ENCODE measurements at regions not wholly inside any gene's neighbourhood (a gene's known extent, or its start where the extent isn't known, plus 50 kb on each side); places are given as distances from the start of the nearest gene placed in this dataset.
A peak's percentile ranks its signal among the peaks of the same experiment; 100 is the strongest.

- Histone ChIP-seq H3K9me3 (ENCODE audit: control insufficient read depth, insufficient read depth, low read length) (no peaks in the 10 kb centered on the region), H3K4me3 (ENCODE audit: low read depth, low read length) (no peak overlapping the region), H3K36me3 (ENCODE audit: control insufficient read depth, insufficient read depth, low read length) (no peaks in the 10 kb centered on the region), H3K4me1 (ENCODE audit: control insufficient read depth, insufficient read depth, low read length) (peaks cover 3% of the 10 kb centered on the region), H3K9ac (ENCODE audit: low read depth, low read length) (no peak overlapping the region), H3K27me3 (ENCODE audit: control insufficient read depth, insufficient read depth, low read length) (no peaks in the 10 kb centered on the region)
These were observed 407.2 kb downstream of the HLX start for GRCh38 chr1:221286399-221286798.

GRCh38 chr1:221289103-221289502, 409.9 kb downstream of the HLX start:
- Histone ChIP-seq H3K27me3 (ENCODE audit: control insufficient read depth, insufficient read depth, low read length) (no peaks in the 10 kb centered on the region), H3K36me3 (ENCODE audit: control insufficient read depth, insufficient read depth, low read length) (no peaks in the 10 kb centered on the region), H3K9ac (ENCODE audit: low read depth, low read length) (no peak overlapping the region), H3K4me3 (ENCODE audit: low read depth, low read length) (no peak overlapping the region), H3K4me1 (ENCODE audit: control insufficient read depth, insufficient read depth, low read length) (peaks cover 15% of the 10 kb centered on the region), H3K9me3 (ENCODE audit: control insufficient read depth, insufficient read depth, low read length) (no peaks in the 10 kb centered on the region)

DNA sequence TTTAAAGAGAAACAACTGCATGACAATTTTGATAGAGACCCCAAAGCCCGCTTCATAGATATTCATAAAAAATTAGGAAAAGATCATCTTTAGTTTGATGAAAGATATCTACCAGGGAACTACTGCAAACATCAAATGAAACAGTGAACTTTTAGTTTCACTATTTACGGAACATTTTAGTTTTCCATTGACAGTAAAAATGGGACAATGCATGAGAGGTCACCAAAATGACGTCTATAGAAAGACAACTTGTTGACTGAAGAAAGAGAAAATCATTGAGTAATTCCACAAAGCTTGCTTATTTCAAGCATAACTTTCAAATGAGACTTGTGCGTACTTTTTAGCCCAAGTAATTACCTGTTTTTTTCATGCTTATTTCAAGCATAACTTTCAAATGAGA, 411.4 kb downstream of the HLX start:
- H3K36me3 ChIP-seq (ENCODE audit: control insufficient read depth, insufficient read depth, low read length) = no peaks in the 10 kb centered on the region
- H3K4me1 ChIP-seq (ENCODE audit: control insufficient read depth, insufficient read depth, low read length) = peaks cover 15% of the 10 kb centered on the region
- H3K9me3 ChIP-seq (ENCODE audit: control insufficient read depth, insufficient read depth, low read length) = no peaks in the 10 kb centered on the region
- no peak overlapping the region for H3K4me3 ChIP-seq (ENCODE audit: low read depth, low read length)
- H3K9ac ChIP-seq (ENCODE audit: low read depth, low read length) = no peak overlapping the region
- H3K27me3 ChIP-seq (ENCODE audit: control insufficient read depth, insufficient read depth, low read length) = no peaks in the 10 kb centered on the region

- Histone ChIP-seq H3K27me3 (ENCODE audit: control insufficient read depth, insufficient read depth, low read length) (no peaks in the 10 kb centered on the region), H3K4me3 (ENCODE audit: low read depth, low read length) (no peak overlapping the region), H3K4me1 (ENCODE audit: control insufficient read depth, insufficient read depth, low read length) (peaks cover 15% of the 10 kb centered on the region), H3K9me3 (ENCODE audit: control insufficient read depth, insufficient read depth, low read length) (no peaks in the 10 kb centered on the region), H3K36me3 (ENCODE audit: control insufficient read depth, insufficient read depth, low read length) (no peaks in the 10 kb centered on the region), H3K9ac (ENCODE audit: low read depth, low read length) (no peak overlapping the region)
These were observed 411.9 kb downstream of the HLX start for GRCh38 chr1:221291113-221291512.

DNA sequence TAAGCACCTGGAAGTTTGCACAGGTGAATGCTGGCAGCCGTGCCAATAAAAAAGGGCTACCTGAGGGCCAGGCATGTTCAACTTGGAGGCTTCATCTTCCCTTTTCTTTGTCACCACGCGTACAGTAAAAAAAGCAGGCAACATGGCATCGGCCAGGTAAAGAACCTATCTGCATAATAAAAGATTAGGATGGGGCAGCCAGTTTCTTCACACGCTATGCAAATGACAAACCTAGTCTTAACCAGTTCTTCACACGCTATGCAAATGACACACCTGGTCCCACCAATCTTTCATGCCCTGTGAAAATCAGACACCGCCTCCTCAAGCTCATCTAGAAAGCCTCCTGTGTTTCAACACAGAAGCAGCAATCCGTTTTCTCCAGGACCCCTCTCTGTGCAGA, 413.4 kb downstream of the HLX start:
- H3K9me3 ChIP-seq (ENCODE audit: control insufficient read depth, insufficient read depth, low read length) = no peaks in the 10 kb centered on the region
- H3K27me3 ChIP-seq (ENCODE audit: control insufficient read depth, insufficient read depth, low read length) = no peaks in the 10 kb centered on the region
- peak overlapping the region; percentile 19 for H3K9ac ChIP-seq (ENCODE audit: low read depth, low read length)

GRCh38 chr1:221294242-221294641, 415.0 kb downstream of the HLX start:
- Histone ChIP-seq H3K27me3 (ENCODE audit: control insufficient read depth, insufficient read depth, low read length) (no peaks in the 10 kb centered on the region), H3K4me1 (ENCODE audit: control insufficient read depth, insufficient read depth, low read length) (peaks cover 15% of the 10 kb centered on the region), H3K9me3 (ENCODE audit: control insufficient read depth, insufficient read depth, low read length) (no peaks in the 10 kb centered on the region), H3K4me3 (ENCODE audit: low read depth, low read length) (no peak overlapping the region), H3K36me3 (ENCODE audit: control insufficient read depth, insufficient read depth, low read length) (no peaks in the 10 kb centered on the region), H3K9ac (ENCODE audit: low read depth, low read length) (no peak overlapping the region)

More for the DNA sequence above, 413.4 kb downstream of the HLX start:
- Histone ChIP-seq H3K4me3 (ENCODE audit: low read depth, low read length) (no peak overlapping the region), H3K4me1 (ENCODE audit: control insufficient read depth, insufficient read depth, low read length) (peaks cover 15% of the 10 kb centered on the region), H3K36me3 (ENCODE audit: control insufficient read depth, insufficient read depth, low read length) (no peaks in the 10 kb centered on the region)

GRCh38 chr1:221302357-221302756, 423.1 kb downstream of the HLX start:
- no peak overlapping the region for H3K9ac ChIP-seq (ENCODE audit: low read depth, low read length)
- peaks cover 7% of the 10 kb centered on the region for H3K4me1 ChIP-seq (ENCODE audit: control insufficient read depth, insufficient read depth, low read length)
- H3K9me3 ChIP-seq (ENCODE audit: control insufficient read depth, insufficient read depth, low read length) = no peaks in the 10 kb centered on the region
- H3K36me3 ChIP-seq (ENCODE audit: control insufficient read depth, insufficient read depth, low read length) = no peaks in the 10 kb centered on the region
- no peak overlapping the region for H3K4me3 ChIP-seq (ENCODE audit: low read depth, low read length)
- no peaks in the 10 kb centered on the region for H3K27me3 ChIP-seq (ENCODE audit: control insufficient read depth, insufficient read depth, low read length)

- H3K27me3 ChIP-seq (ENCODE audit: control insufficient read depth, insufficient read depth, low read length) = no peaks in the 10 kb centered on the region
- H3K36me3 ChIP-seq (ENCODE audit: control insufficient read depth, insufficient read depth, low read length) = no peaks in the 10 kb centered on the region
- H3K4me3 ChIP-seq (ENCODE audit: low read depth, low read length) = no peak overlapping the region
- peaks cover 7% of the 10 kb centered on the region for H3K4me1 ChIP-seq (ENCODE audit: control insufficient read depth, insufficient read depth, low read length)
- H3K9me3 ChIP-seq (ENCODE audit: control insufficient read depth, insufficient read depth, low read length) = no peaks in the 10 kb centered on the region
- H3K9ac ChIP-seq (ENCODE audit: low read depth, low read length) = no peak overlapping the region
These were observed 423.6 kb downstream of the HLX start for GRCh38 chr1:221302810-221303209.

DNA sequence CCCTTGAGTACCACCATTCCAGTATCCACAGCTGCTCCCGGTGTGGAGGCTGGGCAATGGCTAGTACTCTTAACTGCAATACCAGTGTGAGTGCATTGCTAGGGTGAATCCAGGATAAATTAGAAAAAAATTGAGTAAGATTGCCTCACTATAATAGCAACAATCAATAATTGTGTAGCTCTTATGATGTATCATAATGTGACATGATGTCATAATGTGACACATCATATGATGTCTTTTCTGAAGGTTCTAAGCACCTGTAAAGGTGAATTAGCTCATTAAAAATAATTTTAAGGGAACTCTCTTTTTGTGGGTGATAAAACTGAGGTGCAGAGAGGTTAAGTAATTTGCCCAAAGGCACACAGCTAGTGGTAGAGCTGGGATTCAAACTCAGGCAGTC, 424.4 kb downstream of the HLX start:
- Histone ChIP-seq H3K4me1 (ENCODE audit: control insufficient read depth, insufficient read depth, low read length) (peaks cover 7% of the 10 kb centered on the region), H3K9ac (ENCODE audit: low read depth, low read length) (no peak overlapping the region), H3K4me3 (ENCODE audit: low read depth, low read length) (no peak overlapping the region), H3K27me3 (ENCODE audit: control insufficient read depth, insufficient read depth, low read length) (no peaks in the 10 kb centered on the region), H3K36me3 (ENCODE audit: control insufficient read depth, insufficient read depth, low read length) (no peaks in the 10 kb centered on the region), H3K9me3 (ENCODE audit: control insufficient read depth, insufficient read depth, low read length) (no peaks in the 10 kb centered on the region)

DNA sequence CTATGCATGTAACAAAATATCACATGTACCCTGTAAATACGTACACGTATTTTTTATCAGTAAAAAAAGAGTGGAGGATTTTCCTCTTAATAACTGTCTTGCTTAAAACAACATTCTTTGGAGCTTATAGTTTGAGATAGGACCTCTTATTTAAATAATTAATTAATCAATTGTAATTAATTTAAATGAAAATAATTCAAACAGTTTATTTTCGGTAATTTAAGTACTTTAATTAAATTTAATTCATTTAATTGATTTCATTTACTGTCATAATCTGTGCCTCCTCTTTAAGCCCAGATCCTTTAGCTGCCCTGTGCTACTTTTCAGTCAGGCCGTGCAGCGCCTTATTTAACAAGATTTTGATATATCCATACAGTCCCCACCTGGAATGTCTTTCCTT, 427.0 kb downstream of the HLX start:
- Histone ChIP-seq H3K9ac (ENCODE audit: low read depth, low read length) (no peak overlapping the region), H3K9me3 (ENCODE audit: control insufficient read depth, insufficient read depth, low read length) (no peaks in the 10 kb centered on the region), H3K4me3 (ENCODE audit: low read depth, low read length) (no peak overlapping the region), H3K36me3 (ENCODE audit: control insufficient read depth, insufficient read depth, low read length) (no peaks in the 10 kb centered on the region), H3K27me3 (ENCODE audit: control insufficient read depth, insufficient read depth, low read length) (no peaks in the 10 kb centered on the region), H3K4me1 (ENCODE audit: control insufficient read depth, insufficient read depth, low read length) (peaks cover 7% of the 10 kb centered on the region)

GRCh38 chr1:221308534-221309511, 429.6 kb downstream of the HLX start:
- no peak overlapping the region for H3K9ac ChIP-seq (ENCODE audit: low read depth, low read length)
- H3K27me3 ChIP-seq (ENCODE audit: control insufficient read depth, insufficient read depth, low read length) = no peaks in the 10 kb centered on the region
- H3K4me1 ChIP-seq (ENCODE audit: control insufficient read depth, insufficient read depth, low read length) = no peaks in the 10 kb centered on the region
- no peak overlapping the region for H3K4me3 ChIP-seq (ENCODE audit: low read depth, low read length)
- no peaks in the 10 kb centered on the region for H3K9me3 ChIP-seq (ENCODE audit: control insufficient read depth, insufficient read depth, low read length)
- no peaks in the 10 kb centered on the region for H3K36me3 ChIP-seq (ENCODE audit: control insufficient read depth, insufficient read depth, low read length)

- no peaks in the 10 kb centered on the region for H3K36me3 ChIP-seq (ENCODE audit: control insufficient read depth, insufficient read depth, low read length)
- no peaks in the 10 kb centered on the region for H3K9me3 ChIP-seq (ENCODE audit: control insufficient read depth, insufficient read depth, low read length)
- no peaks in the 10 kb centered on the region for H3K4me1 ChIP-seq (ENCODE audit: control insufficient read depth, insufficient read depth, low read length)
- H3K9ac ChIP-seq (ENCODE audit: low read depth, low read length) = no peak overlapping the region
- H3K27me3 ChIP-seq (ENCODE audit: control insufficient read depth, insufficient read depth, low read length) = no peaks in the 10 kb centered on the region
- H3K4me3 ChIP-seq (ENCODE audit: low read depth, low read length) = no peak overlapping the region
These were observed 430.5 kb downstream of the HLX start for GRCh38 chr1:221309723-221310122.
